Ishikawa (cell line): ENCODE measurements at regions not wholly inside any gene's neighbourhood (a gene's known extent, or its start where the extent isn't known, plus 50 kb on each side); places are given as distances from the start of the nearest gene placed in this dataset.

Experiments
- CEBPB ChIP-seq: IDR thresholded peaks from 2 replicates; pipeline ENCODE4 v1.6.1; 2012
- CREB1 ChIP-seq: IDR thresholded peaks from 2 replicates; pipeline ENCODE4 v1.6.1; 2012; ENCODE audit warnings: low read depth
- EGR1 ChIP-seq: IDR thresholded peaks from 2 replicates; pipeline ENCODE4 v1.6.1; 2012
- EP300 ChIP-seq: IDR thresholded peaks from 2 replicates; pipeline ENCODE4 v1.6.1; 2012; ENCODE audit warnings: borderline replicate concordance
- FOXM1 ChIP-seq: IDR thresholded peaks from 2 replicates; pipeline ENCODE4 v1.6.1; 2012; ENCODE audit warnings: low read depth, borderline replicate concordance
- MAX ChIP-seq: IDR thresholded peaks from 2 replicates; pipeline ENCODE4 v1.6.1; 2012
- NFIC ChIP-seq: IDR thresholded peaks from 2 replicates; pipeline ENCODE4 v1.6.1; 2012
- RAD21 ChIP-seq: IDR thresholded peaks from 2 replicates; pipeline ENCODE4 v1.6.1; 2012; ENCODE audit warnings: low read depth
- REST ChIP-seq: IDR thresholded peaks from 2 replicates; pipeline ENCODE4 v1.6.1; 2012; ENCODE audit warnings: low read depth, mild to moderate bottlenecking
- TAF1 ChIP-seq: IDR thresholded peaks from 2 replicates; pipeline ENCODE4 v1.6.1; 2012; ENCODE audit warnings: low read depth, mild to moderate bottlenecking
- YY1 ChIP-seq: IDR thresholded peaks from 2 replicates; pipeline ENCODE4 v1.6.1; 2012; ENCODE audit warnings: low read depth
- TF ChIP-seq, protein P1 (sequence below): IDR thresholded peaks from 2 replicates; pipeline ENCODE4 v1.6.1; 2012

DNA sequence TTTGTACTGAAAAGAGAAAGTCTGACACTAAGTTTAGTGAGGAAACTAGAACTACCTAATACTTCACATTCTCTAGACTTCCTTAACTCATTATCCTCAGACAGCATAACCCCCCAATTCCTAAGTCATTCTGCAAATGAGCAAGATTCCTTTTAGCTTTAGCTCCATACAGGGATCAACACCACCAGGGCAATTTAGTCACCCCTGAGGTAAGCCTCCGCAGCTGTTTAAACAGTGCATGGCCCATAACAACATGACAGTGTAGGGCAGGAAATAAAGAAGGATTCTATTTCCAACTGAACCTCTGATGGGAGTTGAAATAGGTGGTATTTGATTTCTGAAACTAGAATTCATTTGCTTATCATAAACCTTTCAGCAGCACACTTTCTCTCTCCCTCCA, 112.8 kb upstream of the DKK2 start:
- TF ChIP-seq NFIC (no peak), RAD21 (no peak), TAF1 (no peak), EGR1 (no peak), REST (no peak), YY1 (no peak), EP300 (no peak), CREB1 (no peak), FOXM1 (no peak), CEBPB (no peak), MAX (no peak)
- TF ChIP-seq, protein P1, sequence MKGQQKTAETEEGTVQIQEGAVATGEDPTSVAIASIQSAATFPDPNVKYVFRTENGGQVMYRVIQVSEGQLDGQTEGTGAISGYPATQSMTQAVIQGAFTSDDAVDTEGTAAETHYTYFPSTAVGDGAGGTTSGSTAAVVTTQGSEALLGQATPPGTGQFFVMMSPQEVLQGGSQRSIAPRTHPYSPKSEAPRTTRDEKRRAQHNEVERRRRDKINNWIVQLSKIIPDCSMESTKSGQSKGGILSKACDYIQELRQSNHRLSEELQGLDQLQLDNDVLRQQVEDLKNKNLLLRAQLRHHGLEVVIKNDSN = no peak
